HEK293 (cell line): ENCODE measurements at regions not wholly inside any gene's neighbourhood (a gene's known extent, or its start where the extent isn't known, plus 50 kb on each side); places are given as distances from the start of the nearest gene placed in this dataset.
A peak's percentile ranks its signal among the peaks of the same experiment; 100 is the strongest.

ENCODE experiments used
- CTCF ChIA-PET: fragments of 350-600 bp; formaldehyde crosslinking; extraction: SDS; loops from one replicate; lab custom pipeline; 2021; ENCODE audit warnings: antibody characterized with exemption; lab: Yijun Ruan, JAX
- POLR2A ChIA-PET: fragments of 300-600 bp; formaldehyde crosslinking; extraction: SDS; loops from one replicate; lab custom pipeline; 2020; ENCODE audit warnings: antibody characterized with exemption, inconsistent platforms; lab: Yijun Ruan, JAX
- H3K27ac ChIP-seq: fragments of 200-500 bp; sonication (Bioruptor generic); 2 replicates; pipeline ENCODE4 v1.5.1; 2014; ENCODE audit warnings: low read depth, low read length, control low read depth, inconsistent platforms; ENCODE audit errors: extremely low read depth
- H3K36me3 ChIP-seq, 2 experiments: fragments of 200-500 bp in 1 of 2; sonication (Bioruptor generic) in 1 of 2; 1 replicate in 1 of 2; 2 replicates in 1 of 2; pipeline ENCODE4 v1.5.1; 2014 to 2017; ENCODE audit warnings: inconsistent platforms in 2 of 2, low read length in 2 of 2; ENCODE audit not compliant: control insufficient read depth in 2 of 2, insufficient read depth in 1 of 2
- H3K4me1 ChIP-seq: fragments of 200-500 bp; sonication (Bioruptor generic); 2 replicates; pipeline ENCODE4 v1.5.1; 2014; ENCODE audit warnings: mild to moderate bottlenecking, low read length, inconsistent platforms; ENCODE audit not compliant: control insufficient read depth, insufficient read depth
- H3K4me3 ChIP-seq: 2 replicates; pipeline ENCODE4 v1.5.1; 2011; ENCODE audit warnings: low read depth, mild to moderate bottlenecking, control low read depth, low read length, moderate library complexity
- H3K9me3 ChIP-seq: fragments of 200-500 bp; sonication (Bioruptor generic); 2 replicates; pipeline ENCODE4 v1.5.1; 2014; ENCODE audit warnings: low read depth, low read length, inconsistent platforms; ENCODE audit not compliant: control insufficient read depth, insufficient read depth
- GLI4 ChIP-seq: fragments of 450-650 bp; formaldehyde crosslinking; IDR thresholded peaks from 2 replicates; pipeline ENCODE4 v1.5.1; 2016; ENCODE audit warnings: missing biosample characterization, missing genetic modification characterization
- ZNF112 ChIP-seq: fragments of 450-650 bp; formaldehyde crosslinking; IDR thresholded peaks from 2 replicates; pipeline ENCODE4 v1.5.0; 2017; ENCODE audit warnings: missing biosample characterization, missing genetic modification characterization
- ZNF114 ChIP-seq: fragments of 450-650 bp; formaldehyde crosslinking; IDR thresholded peaks from 2 replicates; pipeline ENCODE4 v1.5.0; 2017; ENCODE audit warnings: missing biosample characterization, missing genetic modification characterization
- ZNF202 ChIP-seq: fragments of 450-650 bp; formaldehyde crosslinking; IDR thresholded peaks from 2 replicates; pipeline ENCODE4 v1.5.1; 2016; ENCODE audit warnings: missing biosample characterization, missing genetic modification characterization, borderline replicate concordance
- ZNF311 ChIP-seq: fragments of 450-650 bp; formaldehyde crosslinking; IDR thresholded peaks from 2 replicates; pipeline ENCODE4 v1.5.1; 2017; ENCODE audit warnings: missing biosample characterization, missing genetic modification characterization, borderline replicate concordance
- ZNF394 ChIP-seq: fragments of 450-650 bp; formaldehyde crosslinking; IDR thresholded peaks from 2 replicates; pipeline ENCODE4 v1.5.1; 2016; ENCODE audit warnings: missing biosample characterization, missing genetic modification characterization, mild to moderate bottlenecking, moderate library complexity, borderline replicate concordance
- ZNF571 ChIP-seq: fragments of 450-650 bp; formaldehyde crosslinking; IDR thresholded peaks from 2 replicates; pipeline ENCODE4 v1.5.0; 2017; ENCODE audit warnings: missing biosample characterization, missing genetic modification characterization
- ZNF785 ChIP-seq: fragments of 450-650 bp; formaldehyde crosslinking; IDR thresholded peaks from 2 replicates; pipeline ENCODE4 v1.5.1; 2016; ENCODE audit warnings: missing biosample characterization, missing genetic modification characterization
- TF ChIP-seq, protein P1 (sequence below): fragments of 450-650 bp; formaldehyde crosslinking; IDR thresholded peaks from 2 replicates; pipeline ENCODE4 v1.5.1; 2016; ENCODE audit warnings: missing biosample characterization, missing genetic modification characterization
- TF ChIP-seq, protein P2 (sequence below): fragments of 450-650 bp; formaldehyde crosslinking; IDR thresholded peaks from 2 replicates; pipeline ENCODE4 v1.5.1; 2016; ENCODE audit warnings: missing biosample characterization, missing genetic modification characterization
- TF ChIP-seq, protein P3 (sequence below): fragments of 450-650 bp; formaldehyde crosslinking; conservative IDR thresholded peaks from 2 replicates; pipeline ENCODE4 v1.5.1; 2016; ENCODE audit warnings: low read depth, missing biosample characterization, missing genetic modification characterization

DNA sequence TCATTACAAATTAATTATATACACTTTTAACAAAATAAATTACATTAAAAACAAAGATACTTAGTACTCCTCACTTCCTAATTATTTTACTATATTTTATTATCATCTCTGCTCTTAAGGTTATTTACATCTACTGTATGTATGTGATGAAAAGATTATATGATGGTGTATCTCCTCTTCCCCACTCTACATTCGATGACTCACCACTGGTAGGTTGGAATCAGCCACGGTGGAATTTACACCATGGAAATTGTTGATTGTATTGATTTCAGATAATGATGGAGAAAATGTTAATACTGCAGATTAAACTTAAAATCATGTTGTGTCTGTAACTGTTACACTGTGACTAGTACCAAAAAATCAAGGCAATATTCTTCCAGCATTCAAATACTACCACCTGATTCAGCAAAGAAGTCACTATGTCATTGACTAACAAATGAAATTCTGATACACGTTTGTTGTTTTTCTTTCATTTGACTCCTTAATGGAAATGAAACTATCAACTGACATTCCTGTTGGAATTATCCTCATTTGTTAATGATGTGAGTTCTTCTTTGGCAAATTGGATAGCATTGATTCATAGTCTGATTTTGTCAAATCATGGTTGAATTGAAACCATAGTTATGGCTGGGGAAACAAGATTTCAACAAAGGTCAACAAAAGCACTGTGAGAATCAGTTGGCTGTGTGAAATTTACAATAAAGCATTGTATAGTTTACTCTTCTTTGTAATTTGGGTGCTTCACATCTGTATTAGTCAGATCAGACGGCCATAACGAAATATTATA lies 69.0 kb upstream of the NLK start:
- H3K36me3 ChIP-seq, result no peaks in the 10 kb centered on the region
- ChIA-PET CTCF (interaction anchor here (1.0 kb wide), 1 partner anchor 80 kb away, joined by 3 read pairs; no protein-coding TSS in a partner anchor), POLR2A (no interaction called here)
- TF ChIP-seq, protein P1, sequence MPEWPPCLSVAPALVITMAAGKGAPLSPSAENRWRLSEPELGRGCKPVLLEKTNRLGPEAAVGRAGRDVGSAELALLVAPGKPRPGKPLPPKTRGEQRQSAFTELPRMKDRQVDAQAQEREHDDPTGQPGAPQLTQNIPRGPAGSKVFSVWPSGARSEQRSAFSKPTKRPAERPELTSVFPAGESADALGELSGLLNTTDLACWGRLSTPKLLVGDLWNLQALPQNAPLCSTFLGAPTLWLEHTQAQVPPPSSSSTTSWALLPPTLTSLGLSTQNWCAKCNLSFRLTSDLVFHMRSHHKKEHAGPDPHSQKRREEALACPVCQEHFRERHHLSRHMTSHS, result no peak
- 0 out of 2 replicates have a peak, but pooled peaks have one; percentile 26 for TF ChIP-seq ZNF112 (tag by site-specific recombination)
- no peaks in the 10 kb centered on the region for H3K9me3 ChIP-seq
- no peak overlapping the region for H3K27ac ChIP-seq
- H3K4me3 ChIP-seq, result no peak overlapping the region
- H3K4me1 ChIP-seq, result no peaks in the 10 kb centered on the region

DNA sequence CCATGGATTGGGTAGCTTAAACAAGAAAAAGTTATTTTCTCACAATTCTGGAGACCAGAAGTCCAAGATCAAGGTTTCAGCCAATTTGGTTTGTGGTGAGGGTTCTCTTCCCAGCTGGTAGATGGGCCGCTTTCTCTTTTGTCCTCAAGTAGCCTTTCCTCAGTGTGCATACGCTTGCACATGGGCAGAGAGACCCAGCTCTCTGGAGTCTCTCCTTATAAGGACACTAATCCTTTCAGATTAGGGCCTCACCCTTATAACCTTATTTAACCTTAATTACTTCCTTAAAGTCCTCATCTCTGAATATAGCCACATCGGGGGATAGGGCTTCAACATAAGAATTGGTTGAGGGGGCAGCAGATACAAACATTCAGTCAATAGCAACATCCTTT lies 68.4 kb upstream of the NLK start:
- ChIA-PET POLR2A (no interaction called here), CTCF (no interaction called here)
- Histone ChIP-seq H3K36me3 (no peaks in the 10 kb centered on the region), H3K27ac (no peak overlapping the region), H3K9me3 (no peaks in the 10 kb centered on the region), H3K4me3 (no peak overlapping the region), H3K4me1 (no peaks in the 10 kb centered on the region)
- TF ChIP-seq ZNF202 (tag by site-specific recombination) (no peak), ZNF394 (tag by site-specific recombination) (no peak), ZNF311 (tag by site-specific recombination) (no peak), ZNF785 (no peak), ZNF571 (no peak), GLI4 (tag by site-specific recombination) (no peak), ZNF114 (tag by site-specific recombination) (no peak)
- TF ChIP-seq, protein P2, sequence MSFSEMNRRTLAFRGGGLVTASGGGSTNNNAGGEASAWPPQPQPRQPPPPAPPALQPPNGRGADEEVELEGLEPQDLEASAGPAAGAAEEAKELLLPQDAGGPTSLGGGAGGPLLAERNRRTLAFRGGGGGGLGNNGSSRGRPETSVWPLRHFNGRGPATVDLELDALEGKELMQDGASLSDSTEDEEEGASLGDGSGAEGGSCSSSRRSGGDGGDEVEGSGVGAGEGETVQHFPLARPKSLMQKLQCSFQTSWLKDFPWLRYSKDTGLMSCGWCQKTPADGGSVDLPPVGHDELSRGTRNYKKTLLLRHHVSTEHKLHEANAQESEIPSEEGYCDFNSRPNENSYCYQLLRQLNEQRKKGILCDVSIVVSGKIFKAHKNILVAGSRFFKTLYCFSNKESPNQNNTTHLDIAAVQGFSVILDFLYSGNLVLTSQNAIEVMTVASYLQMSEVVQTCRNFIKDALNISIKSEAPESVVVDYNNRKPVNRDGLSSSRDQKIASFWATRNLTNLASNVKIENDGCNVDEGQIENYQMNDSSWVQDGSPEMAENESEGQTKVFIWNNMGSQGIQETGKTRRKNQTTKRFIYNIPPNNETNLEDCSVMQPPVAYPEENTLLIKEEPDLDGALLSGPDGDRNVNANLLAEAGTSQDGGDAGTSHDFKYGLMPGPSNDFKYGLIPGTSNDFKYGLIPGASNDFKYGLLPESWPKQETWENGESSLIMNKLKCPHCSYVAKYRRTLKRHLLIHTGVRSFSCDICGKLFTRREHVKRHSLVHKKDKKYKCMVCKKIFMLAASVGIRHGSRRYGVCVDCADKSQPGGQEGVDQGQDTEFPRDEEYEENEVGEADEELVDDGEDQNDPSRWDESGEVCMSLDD (tag by site-specific recombination), result no peak
- TF ChIP-seq, protein P3, sequence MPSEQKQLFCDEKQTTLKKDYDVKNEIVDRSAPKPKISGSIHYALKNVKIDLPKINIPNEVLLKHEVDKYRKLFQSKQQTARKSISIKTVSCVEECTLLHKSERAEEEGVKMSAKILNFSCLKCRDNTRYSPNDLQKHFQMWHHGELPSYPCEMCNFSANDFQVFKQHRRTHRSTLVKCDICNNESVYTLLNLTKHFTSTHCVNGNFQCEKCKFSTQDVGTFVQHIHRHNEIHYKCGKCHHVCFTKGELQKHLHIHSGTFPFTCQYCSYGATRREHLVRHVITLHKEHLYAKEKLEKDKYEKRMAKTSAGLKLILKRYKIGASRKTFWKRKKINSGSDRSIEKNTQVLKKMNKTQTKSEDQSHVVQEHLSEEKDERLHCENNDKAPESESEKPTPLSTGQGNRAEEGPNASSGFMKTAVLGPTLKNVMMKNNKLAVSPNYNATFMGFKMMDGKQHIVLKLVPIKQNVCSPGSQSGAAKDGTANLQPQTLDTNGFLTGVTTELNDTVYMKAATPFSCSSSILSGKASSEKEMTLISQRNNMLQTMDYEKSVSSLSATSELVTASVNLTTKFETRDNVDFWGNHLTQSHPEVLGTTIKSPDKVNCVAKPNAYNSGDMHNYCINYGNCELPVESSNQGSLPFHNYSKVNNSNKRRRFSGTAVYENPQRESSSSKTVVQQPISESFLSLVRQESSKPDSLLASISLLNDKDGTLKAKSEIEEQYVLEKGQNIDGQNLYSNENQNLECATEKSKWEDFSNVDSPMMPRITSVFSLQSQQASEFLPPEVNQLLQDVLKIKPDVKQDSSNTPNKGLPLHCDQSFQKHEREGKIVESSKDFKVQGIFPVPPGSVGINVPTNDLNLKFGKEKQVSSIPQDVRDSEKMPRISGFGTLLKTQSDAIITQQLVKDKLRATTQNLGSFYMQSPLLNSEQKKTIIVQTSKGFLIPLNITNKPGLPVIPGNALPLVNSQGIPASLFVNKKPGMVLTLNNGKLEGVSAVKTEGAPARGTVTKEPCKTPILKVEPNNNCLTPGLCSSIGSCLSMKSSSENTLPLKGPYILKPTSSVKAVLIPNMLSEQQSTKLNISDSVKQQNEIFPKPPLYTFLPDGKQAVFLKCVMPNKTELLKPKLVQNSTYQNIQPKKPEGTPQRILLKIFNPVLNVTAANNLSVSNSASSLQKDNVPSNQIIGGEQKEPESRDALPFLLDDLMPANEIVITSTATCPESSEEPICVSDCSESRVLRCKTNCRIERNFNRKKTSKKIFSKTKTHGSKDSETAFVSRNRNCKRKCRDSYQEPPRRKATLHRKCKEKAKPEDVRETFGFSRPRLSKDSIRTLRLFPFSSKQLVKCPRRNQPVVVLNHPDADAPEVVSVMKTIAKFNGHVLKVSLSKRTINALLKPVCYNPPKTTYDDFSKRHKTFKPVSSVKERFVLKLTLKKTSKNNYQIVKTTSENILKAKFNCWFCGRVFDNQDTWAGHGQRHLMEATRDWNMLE (tag by site-specific recombination), result no peak
